Endodermal cell (in vitro differentiated cells): ENCODE measurements at regions not wholly inside any gene's neighbourhood (a gene's known extent, or its start where the extent isn't known, plus 50 kb on each side); places are given as distances from the start of the nearest gene placed in this dataset.

Experiments used
- DNase-seq: peaks from one replicate; pipeline ENCODE4 v3.0.0-alpha.2; 2017
- H3K27ac ChIP-seq: 2 replicates; pipeline ENCODE4 v1.5.1; 2013; ENCODE audit warnings: mild to moderate bottlenecking, low read depth, low read length, moderate library complexity
- H3K27me3 ChIP-seq: 2 replicates; pipeline ENCODE4 v1.6.1; 2013; ENCODE audit warnings: mild to moderate bottlenecking, low read length, moderate library complexity; ENCODE audit not compliant: insufficient read depth, control insufficient read depth, poor library complexity, severe bottlenecking
- H3K36me3 ChIP-seq: 2 replicates; pipeline ENCODE4 v1.7.0; 2013; ENCODE audit warnings: mild to moderate bottlenecking, low read length, moderate library complexity; ENCODE audit not compliant: control insufficient read depth, insufficient read depth
- H3K4me1 ChIP-seq: one replicate; pipeline ENCODE4 v1.7.0; 2013; ENCODE audit warnings: low read length; ENCODE audit not compliant: control insufficient read depth, insufficient read depth
- H3K4me3 ChIP-seq: 2 replicates; pipeline ENCODE4 v1.5.1; 2013; ENCODE audit warnings: mild to moderate bottlenecking, low read length, moderate library complexity
- H3K9ac ChIP-seq: 2 replicates; pipeline ENCODE4 v1.6.1; 2013; ENCODE audit warnings: mild to moderate bottlenecking, low read length, moderate library complexity; ENCODE audit not compliant: poor library complexity, severe bottlenecking; ENCODE audit errors: extremely low read depth
- H3K9me3 ChIP-seq: 2 replicates; pipeline ENCODE4 v1.6.1; 2013; ENCODE audit warnings: mild to moderate bottlenecking, low read length, moderate library complexity; ENCODE audit not compliant: control insufficient read depth
- H3K27ac Mint-ChIP-seq: 2 replicates; pipeline ENCODE4 v1.8.0; 2020; ENCODE audit warnings: mixed read lengths
- H3K27me3 Mint-ChIP-seq: 2 replicates; pipeline ENCODE4 v1.8.0; 2021; ENCODE audit warnings: mild to moderate bottlenecking, mixed read lengths; ENCODE audit not compliant: insufficient read depth
- H3K36me3 Mint-ChIP-seq: 2 replicates; pipeline ENCODE4 v1.8.0; 2020; ENCODE audit warnings: low read depth, mixed read lengths
- H3K4me1 Mint-ChIP-seq: 2 replicates; pipeline ENCODE4 v1.8.0; 2020; ENCODE audit warnings: mixed read lengths
- H3K4me3 Mint-ChIP-seq: 2 replicates; pipeline ENCODE4 v1.8.0; 2020; ENCODE audit warnings: mild to moderate bottlenecking, moderate library complexity, mixed read lengths
- H3K9me3 Mint-ChIP-seq: 2 replicates; pipeline ENCODE4 v1.8.0; 2020; ENCODE audit warnings: mild to moderate bottlenecking, mixed read lengths
- WGBS, 2 experiments: methylation state at CpG; one replicate each; pipeline versions ENCODE4 v1.1.5 to v1.1.7; 2013; ENCODE audit warnings: missing lambda C conversion rate in 2 of 2, mixed read lengths in 1 of 2; ENCODE audit not compliant: insufficient coverage in 1 of 2, insufficient read length in 1 of 2; 5-methylcytosine and 5-hydroxymethylcytosine counted together
- TF ChIP-seq, protein P1 (sequence below): fragments of 200-600 bp; sonication (generic); conservative IDR thresholded peaks from 2 replicates; pipeline ENCODE4 v1.5.0; 2021; ENCODE audit warnings: antibody characterized with exemption, mild to moderate bottlenecking

DNA sequence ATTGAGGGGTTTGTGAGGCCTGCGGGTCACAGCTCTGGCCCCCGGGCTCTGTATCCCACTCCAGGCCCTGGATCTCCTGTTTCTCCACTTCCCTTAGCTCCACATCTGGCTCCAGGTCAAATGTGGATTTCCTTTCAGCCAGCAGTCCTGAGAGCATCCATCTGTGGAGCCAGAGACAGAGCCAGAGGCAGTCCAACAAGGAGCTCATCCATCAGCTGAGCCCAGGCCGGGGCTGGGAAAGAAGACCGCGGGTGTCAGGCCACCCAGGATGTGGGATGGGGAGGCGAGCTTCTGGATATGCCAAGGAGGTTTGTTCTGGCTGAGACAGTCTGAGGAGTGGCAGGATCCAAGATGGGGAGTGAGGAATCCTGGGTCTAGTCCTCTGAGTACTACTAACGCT, 91.7 kb downstream of the EFNB1 start:
- WGBS, 2 experiments: 89 to 100% methylated on average over 1 to 7 of the region's 7 CpGs

DNA sequence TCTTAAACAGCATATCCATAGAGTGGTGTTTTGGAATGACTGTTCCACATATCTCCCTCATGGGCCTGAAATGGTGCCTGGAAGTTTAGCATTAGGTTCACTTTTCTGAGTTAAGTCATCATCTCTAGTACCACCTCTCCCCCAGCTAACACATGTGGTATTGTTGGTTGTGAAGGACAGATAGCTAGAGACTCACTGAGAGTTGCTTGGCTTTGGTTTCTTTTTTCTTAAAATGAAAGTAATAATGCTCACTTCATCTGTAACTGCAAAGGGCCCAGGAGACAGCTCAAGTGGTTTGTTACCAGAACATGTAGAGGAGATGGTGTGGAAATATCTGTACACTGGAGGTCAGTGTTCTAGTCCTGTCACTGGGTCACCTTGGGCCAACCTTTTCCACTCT, 90.9 kb downstream of the EFNB1 start:
- Histone ChIP-seq H3K27ac (no peak overlapping the region), H3K9me3 (no peaks in the 10 kb centered on the region), H3K9ac (no peak overlapping the region), H3K4me3 (no peak overlapping the region), H3K36me3 (no peaks in the 10 kb centered on the region), H3K27me3 (no peaks in the 10 kb centered on the region), H3K4me1 (peaks cover 4% of the 10 kb centered on the region)
- peaks cover 9% of the 10 kb centered on the region for H3K27me3 Mint-ChIP-seq
- H3K4me1 Mint-ChIP-seq: peaks cover 7% of the 10 kb centered on the region
- no peak overlapping the region for H3K4me3 Mint-ChIP-seq
- TF ChIP-seq, protein P1, sequence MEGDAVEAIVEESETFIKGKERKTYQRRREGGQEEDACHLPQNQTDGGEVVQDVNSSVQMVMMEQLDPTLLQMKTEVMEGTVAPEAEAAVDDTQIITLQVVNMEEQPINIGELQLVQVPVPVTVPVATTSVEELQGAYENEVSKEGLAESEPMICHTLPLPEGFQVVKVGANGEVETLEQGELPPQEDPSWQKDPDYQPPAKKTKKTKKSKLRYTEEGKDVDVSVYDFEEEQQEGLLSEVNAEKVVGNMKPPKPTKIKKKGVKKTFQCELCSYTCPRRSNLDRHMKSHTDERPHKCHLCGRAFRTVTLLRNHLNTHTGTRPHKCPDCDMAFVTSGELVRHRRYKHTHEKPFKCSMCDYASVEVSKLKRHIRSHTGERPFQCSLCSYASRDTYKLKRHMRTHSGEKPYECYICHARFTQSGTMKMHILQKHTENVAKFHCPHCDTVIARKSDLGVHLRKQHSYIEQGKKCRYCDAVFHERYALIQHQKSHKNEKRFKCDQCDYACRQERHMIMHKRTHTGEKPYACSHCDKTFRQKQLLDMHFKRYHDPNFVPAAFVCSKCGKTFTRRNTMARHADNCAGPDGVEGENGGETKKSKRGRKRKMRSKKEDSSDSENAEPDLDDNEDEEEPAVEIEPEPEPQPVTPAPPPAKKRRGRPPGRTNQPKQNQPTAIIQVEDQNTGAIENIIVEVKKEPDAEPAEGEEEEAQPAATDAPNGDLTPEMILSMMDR: no peak
- no peak overlapping the region for H3K27ac Mint-ChIP-seq
- DNase-seq: no peak
- H3K9me3 Mint-ChIP-seq: peaks cover 75% of the 10 kb centered on the region
- H3K36me3 Mint-ChIP-seq: no peaks in the 10 kb centered on the region

More for the DNA sequence above, 91.7 kb downstream of the EFNB1 start:
- no peak overlapping the region for H3K4me3 Mint-ChIP-seq
- DNase-seq: no peak
- H3K36me3 Mint-ChIP-seq: no peaks in the 10 kb centered on the region
- Histone ChIP-seq H3K9me3 (no peaks in the 10 kb centered on the region), H3K4me1 (peaks cover 4% of the 10 kb centered on the region), H3K27ac (no peak overlapping the region), H3K9ac (no peak overlapping the region), H3K27me3 (no peaks in the 10 kb centered on the region), H3K36me3 (no peaks in the 10 kb centered on the region), H3K4me3 (no peak overlapping the region)
- TF ChIP-seq, protein P1: no peak
- peaks cover 71% of the 10 kb centered on the region for H3K9me3 Mint-ChIP-seq
- H3K27me3 Mint-ChIP-seq: peaks cover 9% of the 10 kb centered on the region
- no peak overlapping the region for H3K27ac Mint-ChIP-seq
- peaks cover 7% of the 10 kb centered on the region for H3K4me1 Mint-ChIP-seq

DNA sequence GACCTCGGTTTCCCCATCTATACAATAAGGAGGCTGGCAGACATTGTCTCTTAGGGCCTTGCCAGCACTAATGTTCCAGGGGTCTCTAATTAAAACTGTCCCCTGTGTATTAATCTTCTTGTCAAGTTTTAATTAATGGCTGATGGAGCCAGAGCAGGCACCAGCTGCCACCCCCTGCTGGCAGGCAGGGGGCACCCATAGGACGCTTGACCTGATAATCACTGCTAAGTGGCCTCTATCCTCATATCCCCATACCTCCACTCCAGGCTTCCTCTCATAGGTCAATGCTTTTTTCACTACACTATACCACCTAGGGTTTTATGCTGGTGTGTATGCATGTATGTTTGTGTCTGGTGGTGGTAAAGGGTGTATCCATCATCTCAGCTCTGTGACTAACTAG, 89.4 kb downstream of the EFNB1 start:
- no peak overlapping the region for H3K27ac Mint-ChIP-seq
- peaks cover 4% of the 10 kb centered on the region for H3K4me1 ChIP-seq
- H3K36me3 Mint-ChIP-seq: no peaks in the 10 kb centered on the region
- H3K4me3 Mint-ChIP-seq: no peak overlapping the region
- peaks cover 2% of the 10 kb centered on the region for H3K27me3 Mint-ChIP-seq
- peaks cover 19% of the 10 kb centered on the region for H3K4me1 Mint-ChIP-seq
- H3K27ac ChIP-seq: no peak overlapping the region
- DNase-seq: no peak
- no peak overlapping the region for H3K4me3 ChIP-seq
- WGBS, 2 experiments: 86% methylated on average over 2 of the region's 2 CpGs; no CpG with 5 or more reads in 1 of the 2 experiments
- H3K9ac ChIP-seq: no peak overlapping the region
- no peaks in the 10 kb centered on the region for H3K9me3 ChIP-seq
- H3K27me3 ChIP-seq: no peaks in the 10 kb centered on the region
- TF ChIP-seq, protein P1: no peak
- H3K36me3 ChIP-seq: no peaks in the 10 kb centered on the region
- H3K9me3 Mint-ChIP-seq: peaks cover 69% of the 10 kb centered on the region
